Naive thymus-derived CD4-positive, alpha-beta T cell (primary cell): ENCODE measurements at regions not wholly inside any gene's neighbourhood (a gene's known extent, or its start where the extent isn't known, plus 50 kb on each side); places are given as distances from the start of the nearest gene placed in this dataset.

Experiments used
- ATAC-seq: fragments of 150-1000 bp; cut with Tn5 transposase; 2 replicates; pipeline ENCODE4 v1.10.0; 2021; ENCODE audit warnings: mild to moderate bottlenecking, moderate library complexity
- CTCF ChIA-PET: fragments of 350-600 bp; sonication (Branson Sonifier 250); formaldehyde crosslinking; loops from one replicate; lab custom pipeline; 2021; ENCODE audit warnings: antibody characterized with exemption; lab: Charles Lee
- POLR2A ChIA-PET: fragments of 350-600 bp; sonication (Branson Sonifier 250); formaldehyde crosslinking; loops from one replicate; lab custom pipeline; 2021; ENCODE audit warnings: antibody characterized with exemption, inconsistent platforms; lab: Charles Lee
- DNase-seq, 9 donors: peaks; one replicate each; pipeline versions ENCODE4 v3.0.0 to v3.0.0-alpha.2; 2020 to 2022; ENCODE audit warnings: mixed read lengths in 1 of 9
- H3K27ac ChIP-seq: one replicate; pipeline ENCODE4 v1.7.0; 2013; ENCODE audit warnings: mild to moderate bottlenecking, low read depth, low read length, moderate library complexity
- H3K27me3 ChIP-seq, 2 donors: one replicate each; pipeline ENCODE4 v1.7.0; 2013; ENCODE audit warnings: low read length in 2 of 2, mild to moderate bottlenecking in 2 of 2, moderate library complexity in 2 of 2; ENCODE audit not compliant: control insufficient read depth in 2 of 2, insufficient read depth in 2 of 2
- H3K36me3 ChIP-seq, 3 experiments: 1 replicate in 2 of 3; 2 replicates in 1 of 3; pipeline ENCODE4 v1.7.0; 2013; ENCODE audit warnings: low read length in 3 of 3, mild to moderate bottlenecking in 3 of 3, moderate library complexity in 1 of 3; ENCODE audit not compliant: insufficient read depth in 3 of 3, control insufficient read depth in 2 of 3
- H3K4me1 ChIP-seq, 2 donors: one replicate each; pipeline ENCODE4 v1.7.0; 2013; ENCODE audit warnings: low read length in 2 of 2, mild to moderate bottlenecking in 2 of 2, moderate library complexity in 1 of 2; ENCODE audit not compliant: control insufficient read depth in 2 of 2, insufficient read depth in 2 of 2
- H3K4me3 ChIP-seq: 2 replicates; pipeline ENCODE4 v1.7.0; 2013; ENCODE audit warnings: mild to moderate bottlenecking, low read length
- H3K9me3 ChIP-seq, 3 experiments: 1 replicate in 2 of 3; 2 replicates in 1 of 3; pipeline ENCODE4 v1.7.0; 2013; ENCODE audit warnings: low read length in 3 of 3; ENCODE audit not compliant: control insufficient read depth in 2 of 3
- H3K27ac Mint-ChIP-seq, 9 donors: one replicate each; pipeline ENCODE4 v1.8.0; 2020 to 2022; ENCODE audit warnings: mixed read lengths in 9 of 9, mild to moderate bottlenecking in 8 of 9, moderate library complexity in 5 of 9, inconsistent platforms in 2 of 9
- H3K27me3 Mint-ChIP-seq, 5 donors: one replicate each; pipeline ENCODE4 v1.8.0; 2021 to 2022; ENCODE audit warnings: mixed read lengths in 5 of 5, mild to moderate bottlenecking in 1 of 5
- H3K36me3 Mint-ChIP-seq, 5 donors: one replicate each; pipeline ENCODE4 v1.8.0; 2020 to 2022; ENCODE audit warnings: mixed read lengths in 5 of 5, mild to moderate bottlenecking in 3 of 5, inconsistent platforms in 1 of 5
- H3K4me1 Mint-ChIP-seq, 7 donors: one replicate each; pipeline ENCODE4 v1.8.0; 2020 to 2022; ENCODE audit warnings: mixed read lengths in 7 of 7, mild to moderate bottlenecking in 3 of 7, inconsistent platforms in 1 of 7
- H3K4me3 Mint-ChIP-seq, 10 donors: one replicate each; pipeline ENCODE4 v1.8.0; 2020 to 2022; ENCODE audit warnings: mild to moderate bottlenecking in 10 of 10, mixed read lengths in 10 of 10, moderate library complexity in 6 of 10, inconsistent platforms in 2 of 10
- H3K9me3 Mint-ChIP-seq, 11 donors: one replicate each; pipeline ENCODE4 v1.8.0; 2020 to 2022; ENCODE audit warnings: mixed read lengths in 11 of 11, mild to moderate bottlenecking in 4 of 11, inconsistent platforms in 1 of 11, moderate library complexity in 1 of 11
- intact Hi-C, 2 donors: fragments of 100-400 bp; cut with micrococcal nuclease; formaldehyde crosslinking; loops; one replicate each; pipeline ENCODE4 v1.15.1; 2023

- no peaks in the 10 kb centered on the region for H3K27me3 Mint-ChIP-seq
- no peak for ATAC-seq
Observed at GRCh38 chr11:109553284-109553683, 131.3 kb downstream of the C11orf87 start.

GRCh38 chr11:109554951-109555350, 133.0 kb downstream of the C11orf87 start:
- Histone ChIP-seq H3K27ac (no peak overlapping the region), H3K4me1 (no peaks in the 10 kb centered on the region), H3K27me3 (no peaks in the 10 kb centered on the region), H3K9me3 (no peaks in the 10 kb centered on the region), H3K36me3 (no peaks in the 10 kb centered on the region), H3K4me3 (no peak overlapping the region)
- Mint-ChIP-seq H3K9me3 (peaks cover 0 to 7% (median under 1%) of the 10 kb centered on the region in 11 donors), H3K36me3 (no peaks in the 10 kb centered on the region), H3K27me3 (no peaks in the 10 kb centered on the region), H3K27ac (no peak overlapping the region), H3K4me1 (no peaks in the 10 kb centered on the region), H3K4me3 (no peak overlapping the region)
- ATAC-seq (no peak), DNase-seq (no peak)
- POLR2A ChIA-PET = no interaction called here
- intact Hi-C loops = no loop called here
- CTCF ChIA-PET = no interaction called here

More at GRCh38 chr11:109553284-109553683, 131.3 kb downstream of the C11orf87 start:
- H3K4me3 ChIP-seq = no peak overlapping the region
- ChIA-PET POLR2A (no interaction called here), CTCF (no interaction called here)
- Mint-ChIP-seq H3K27ac (no peak overlapping the region), H3K4me1 (no peaks in the 10 kb centered on the region), H3K9me3 (peaks cover 0 to 7% (median 2%) of the 10 kb centered on the region in 11 donors), H3K4me3 (no peak overlapping the region), H3K36me3 (no peaks in the 10 kb centered on the region)
- H3K36me3 ChIP-seq = no peaks in the 10 kb centered on the region
- no peaks in the 10 kb centered on the region for H3K4me1 ChIP-seq
- H3K27me3 ChIP-seq = no peaks in the 10 kb centered on the region
- H3K27ac ChIP-seq = no peak overlapping the region
- intact Hi-C loops = no loop called here
- no peak for DNase-seq
- H3K9me3 ChIP-seq = no peaks in the 10 kb centered on the region

GRCh38 chr11:109564241-109564640, 142.3 kb downstream of the C11orf87 start:
- CTCF ChIA-PET = no interaction called here

GRCh38 chr11:109582470-109582869, 160.5 kb downstream of the C11orf87 start:
- CTCF ChIA-PET = no interaction called here
- intact Hi-C loops = no loop called here
- Mint-ChIP-seq H3K36me3 (no peaks in the 10 kb centered on the region), H3K4me3 (no peak overlapping the region), H3K27me3 (no peaks in the 10 kb centered on the region), H3K27ac (no peak overlapping the region), H3K4me1 (no peaks in the 10 kb centered on the region), H3K9me3 (peaks cover 0 to 10% (median 2%) of the 10 kb centered on the region in 11 donors)
- Histone ChIP-seq H3K9me3 (no peaks in the 10 kb centered on the region), H3K27ac (no peak overlapping the region), H3K4me3 (no peak overlapping the region), H3K27me3 (no peaks in the 10 kb centered on the region), H3K36me3 (no peaks in the 10 kb centered on the region), H3K4me1 (no peaks in the 10 kb centered on the region)
- ATAC-seq = no peak
- no peak for DNase-seq
- POLR2A ChIA-PET = no interaction called here

More at GRCh38 chr11:109564241-109564640, 142.3 kb downstream of the C11orf87 start:
- DNase-seq (no peak), ATAC-seq (no peak)
- Histone ChIP-seq H3K27me3 (no peaks in the 10 kb centered on the region), H3K36me3 (no peaks in the 10 kb centered on the region), H3K9me3 (no peaks in the 10 kb centered on the region), H3K27ac (no peak overlapping the region), H3K4me3 (no peak overlapping the region), H3K4me1 (no peaks in the 10 kb centered on the region)
- Mint-ChIP-seq H3K4me1 (no peaks in the 10 kb centered on the region), H3K4me3 (no peak overlapping the region), H3K27me3 (peaks cover 0 to 8% (median 0%) of the 10 kb centered on the region in 5 donors), H3K9me3 (peaks cover 4 to 32% (median 9%) of the 10 kb centered on the region in 11 donors), H3K27ac (no peak overlapping the region), H3K36me3 (no peaks in the 10 kb centered on the region)
- intact Hi-C loops = no loop called here
- POLR2A ChIA-PET = no interaction called here

- Histone ChIP-seq H3K4me1 (no peaks in the 10 kb centered on the region), H3K4me3 (no peak overlapping the region), H3K27me3 (no peaks in the 10 kb centered on the region), H3K27ac (no peak overlapping the region), H3K36me3 (no peaks in the 10 kb centered on the region), H3K9me3 (no peaks in the 10 kb centered on the region)
- Mint-ChIP-seq H3K4me1 (no peaks in the 10 kb centered on the region), H3K36me3 (no peaks in the 10 kb centered on the region), H3K4me3 (no peak overlapping the region), H3K27me3 (peaks cover 0 to 3% (median 0%) of the 10 kb centered on the region in 5 donors), H3K27ac (no peak overlapping the region), H3K9me3 (peaks cover 0 to 7% (median 1%) of the 10 kb centered on the region in 11 donors)
- CTCF ChIA-PET = no interaction called here
- POLR2A ChIA-PET = no interaction called here
- ATAC-seq = no peak
- intact Hi-C loops = no loop called here
- DNase-seq = no peak
Observed at GRCh38 chr11:109584001-109584972, 162.3 kb downstream of the C11orf87 start.

GRCh38 chr11:109586789-109587188, 164.8 kb downstream of the C11orf87 start:
- H3K36me3 Mint-ChIP-seq = no peaks in the 10 kb centered on the region
- no peak overlapping the region for H3K27ac Mint-ChIP-seq
- Histone ChIP-seq H3K9me3 (no peaks in the 10 kb centered on the region), H3K4me3 (no peak overlapping the region), H3K27me3 (no peaks in the 10 kb centered on the region), H3K36me3 (no peaks in the 10 kb centered on the region), H3K27ac (no peak overlapping the region), H3K4me1 (no peaks in the 10 kb centered on the region)
- H3K4me1 Mint-ChIP-seq = no peaks in the 10 kb centered on the region
- DNase-seq (no peak), ATAC-seq (no peak)
- ChIA-PET CTCF (no interaction called here), POLR2A (no interaction called here)
- H3K9me3 Mint-ChIP-seq = peaks cover 0 to 7% (median 0%) of the 10 kb centered on the region in 11 donors
- no peak overlapping the region for H3K4me3 Mint-ChIP-seq
- intact Hi-C loops = no loop called here
- H3K27me3 Mint-ChIP-seq = peaks cover 0 to 3% (median 0%) of the 10 kb centered on the region in 5 donors

- POLR2A ChIA-PET = no interaction called here
- peaks cover 0 to 7% (median 0%) of the 10 kb centered on the region in 11 donors for H3K9me3 Mint-ChIP-seq
- no peak overlapping the region for H3K4me3 Mint-ChIP-seq
- no peaks in the 10 kb centered on the region for H3K9me3 ChIP-seq
- no peaks in the 10 kb centered on the region for H3K36me3 Mint-ChIP-seq
- CTCF ChIA-PET = no interaction called here
- H3K4me1 Mint-ChIP-seq = no peaks in the 10 kb centered on the region
- H3K4me3 ChIP-seq = no peak overlapping the region
- no peak for ATAC-seq
- no peak for DNase-seq
- no peaks in the 10 kb centered on the region for H3K4me1 ChIP-seq
- no peak overlapping the region for H3K27ac Mint-ChIP-seq
- intact Hi-C loops = no loop called here
- no peaks in the 10 kb centered on the region for H3K27me3 ChIP-seq
- no peaks in the 10 kb centered on the region for H3K36me3 ChIP-seq
- no peak overlapping the region for H3K27ac ChIP-seq
- peaks cover 0 to 3% (median 0%) of the 10 kb centered on the region in 5 donors for H3K27me3 Mint-ChIP-seq
Observed at GRCh38 chr11:109590782-109591181, 168.8 kb downstream of the C11orf87 start.
